GM06990 (cell line): ENCODE measurements at regions not wholly inside any gene's neighbourhood (a gene's known extent, or its start where the extent isn't known, plus 50 kb on each side); places are given as distances from the start of the nearest gene placed in this dataset.
A peak's percentile ranks its signal among the peaks of the same experiment; 100 is the strongest.
"Not testable (repeated sequence)": the region's sequence is repeated elsewhere in the genome, so short reads cannot be mapped to it uniquely, and the experiment has no call there.

Source experiments
- DNase-seq: peaks from one replicate; pipeline ENCODE4 v3.0.0-alpha.2; 2011; ENCODE audit not compliant: insufficient read length; ENCODE audit errors: extremely low read depth
- H3K27me3 ChIP-seq: replicated peaks from 2 replicates; pipeline ENCODE4 v1.6.0; 2011; ENCODE audit warnings: low read length; ENCODE audit not compliant: control insufficient read depth, insufficient read depth
- H3K36me3 ChIP-seq: 2 replicates; pipeline ENCODE4 v1.5.1; 2011; ENCODE audit warnings: low read length; ENCODE audit not compliant: control insufficient read depth, insufficient read depth
- H3K4me3 ChIP-seq: replicated peaks from 2 replicates; pipeline ENCODE4 v1.5.1; 2011; ENCODE audit warnings: low read depth, mild to moderate bottlenecking, control low read depth, low read length
- CTCF ChIP-seq: IDR thresholded peaks from 2 replicates; pipeline ENCODE4 v1.5.1; 2011; ENCODE audit warnings: low read length, control low read depth, mild to moderate bottlenecking, inconsistent platforms; ENCODE audit not compliant: insufficient read depth, poor library complexity, severe bottlenecking

- no peaks in the 10 kb centered on the region; the same call in 1 of the 2 replicates for H3K27me3 ChIP-seq
- no peak for TF ChIP-seq CTCF
- DNase-seq, result no peak
- no peaks in the 10 kb centered on the region for H3K36me3 ChIP-seq
- no peak overlapping the region for H3K4me3 ChIP-seq
Observed at GRCh38 chr13:50747737-50748350, 95.6 kb downstream of the DLEU7 start.

GRCh38 chr13:50753221-50753620 is 90.3 kb downstream of the DLEU7 start:
- H3K4me3 ChIP-seq, DNase-seq, H3K27me3 ChIP-seq, H3K36me3 ChIP-seq: not testable (repeated sequence)

- H3K36me3 ChIP-seq, H3K27me3 ChIP-seq, H3K4me3 ChIP-seq: not testable (repeated sequence)
- DNase-seq, result peak; percentile 18
Observed at GRCh38 chr13:50755862-50756685, 87.4 kb downstream of the DLEU7 start.

- no peak for TF ChIP-seq CTCF
- no peak for DNase-seq
- Histone ChIP-seq H3K4me3 (no peak overlapping the region), H3K27me3 (no peaks in the 10 kb centered on the region), H3K36me3 (no peaks in the 10 kb centered on the region)
Observed at GRCh38 chr13:50757008-50757407, 86.5 kb downstream of the DLEU7 start.

- DNase-seq, result no peak
- no peaks in the 10 kb centered on the region for H3K36me3 ChIP-seq
- TF ChIP-seq CTCF, result no peak
- H3K27me3 ChIP-seq, result no peaks in the 10 kb centered on the region; the same call in 1 of the 2 replicates
- no peak overlapping the region for H3K4me3 ChIP-seq
Observed at GRCh38 chr13:50758796-50759195, 84.7 kb downstream of the DLEU7 start.

GRCh38 chr13:50760751-50761150 is 82.7 kb downstream of the DLEU7 start:
- DNase-seq, result no peak
- Histone ChIP-seq H3K27me3 (no peaks in the 10 kb centered on the region; the same call in 1 of the 2 replicates), H3K36me3 (no peaks in the 10 kb centered on the region), H3K4me3 (no peak overlapping the region)
- no peak for TF ChIP-seq CTCF
